WTC11 (cell line): ENCODE measurements at regions not wholly inside any gene's neighbourhood (a gene's known extent, or its start where the extent isn't known, plus 50 kb on each side); places are given as distances from the start of the nearest gene placed in this dataset.

Source experiments
- ATAC-seq: fragments of 200-7000 bp; cut with Tn5 transposase; 2 replicates; pipeline ENCODE4 v1.10.0; 2021; ENCODE audit warnings: mild to moderate bottlenecking, moderate library complexity
- CTCF ChIA-PET: fragments of 300-600 bp; sonication (Branson Sonifier 250); formaldehyde crosslinking; loops from one replicate; lab custom pipeline; 2021; ENCODE audit warnings: antibody characterized with exemption; lab: Charles Lee
- POLR2A ChIA-PET: fragments of 350-600 bp; sonication (Branson Sonifier 250); formaldehyde crosslinking; loops from one replicate; lab custom pipeline; 2021; ENCODE audit warnings: antibody characterized with exemption; lab: Charles Lee
- DNase-seq: peaks from one replicate; pipeline ENCODE4 v3.0.0; 2021; ENCODE audit warnings: low spot score
- H3K27ac Mint-ChIP-seq: 2 replicates; pipeline ENCODE4 v1.8.0; 2021; ENCODE audit warnings: mixed read lengths
- H3K27me3 Mint-ChIP-seq: 2 replicates; pipeline ENCODE4 v1.8.0; 2021; ENCODE audit warnings: low read depth, mild to moderate bottlenecking, moderate library complexity, mixed read lengths
- H3K36me3 Mint-ChIP-seq: 2 replicates; pipeline ENCODE4 v1.8.0; 2021; ENCODE audit warnings: mixed read lengths
- H3K4me1 Mint-ChIP-seq: 2 replicates; pipeline ENCODE4 v1.8.0; 2022; ENCODE audit warnings: mixed read lengths
- H3K4me3 Mint-ChIP-seq: 2 replicates; pipeline ENCODE4 v1.8.0; 2021; ENCODE audit warnings: mild to moderate bottlenecking, moderate library complexity, mixed read lengths
- H3K9me3 Mint-ChIP-seq: 2 replicates; pipeline ENCODE4 v1.8.0; 2021; ENCODE audit warnings: mixed read lengths
- ATF3 ChIP-seq: sonication (generic); formaldehyde crosslinking; conservative IDR thresholded peaks from 2 replicates; pipeline ENCODE4 v1.8.1; 2022; ENCODE audit warnings: mild to moderate bottlenecking, missing genetic modification reagents
- ATF6 ChIP-seq: sonication (generic); formaldehyde crosslinking; IDR thresholded peaks from 2 replicates; pipeline ENCODE4 v1.8.1; 2023; ENCODE audit warnings: mild to moderate bottlenecking, missing genetic modification reagents
- EMX1 ChIP-seq: fragments of 250-450 bp; sonication (Bioruptor Pico); IDR thresholded peaks from 2 replicates; pipeline ENCODE4 v1.8.0; 2021; ENCODE audit warnings: mild to moderate bottlenecking
- ESRRA ChIP-seq: sonication (generic); formaldehyde crosslinking; IDR thresholded peaks from 2 replicates; pipeline ENCODE4 v1.8.1; 2022; ENCODE audit warnings: mild to moderate bottlenecking, missing genetic modification reagents, borderline replicate concordance
- JUN ChIP-seq: sonication (generic); formaldehyde crosslinking; IDR thresholded peaks from 2 replicates; pipeline ENCODE4 v1.8.0; 2023; ENCODE audit warnings: mild to moderate bottlenecking, missing genetic modification reagents
- RORB ChIP-seq: fragments of 250-450 bp; sonication (Bioruptor Pico); IDR thresholded peaks from 2 replicates; pipeline ENCODE4 v1.9.0; 2021; ENCODE audit warnings: mild to moderate bottlenecking
- TCF7 ChIP-seq: sonication (generic); formaldehyde crosslinking; IDR thresholded peaks from 2 replicates; pipeline ENCODE4 v1.8.0; 2022; ENCODE audit warnings: mild to moderate bottlenecking, low read depth, missing genetic modification reagents, moderate library complexity
- ZNF416 ChIP-seq: fragments of 250-450 bp; sonication (Bioruptor Pico); IDR thresholded peaks from 2 replicates; pipeline ENCODE4 v1.9.0; 2021; ENCODE audit warnings: mild to moderate bottlenecking, inconsistent platforms
- ZSCAN18 ChIP-seq: fragments of 250-450 bp; sonication (Bioruptor Pico); IDR thresholded peaks from 2 replicates; pipeline ENCODE4 v2.1.2; 2022; ENCODE audit warnings: mild to moderate bottlenecking, moderate library complexity
- TF ChIP-seq, protein P1 (sequence below): sonication (generic); formaldehyde crosslinking; IDR thresholded peaks from 2 replicates; pipeline ENCODE4 v1.8.1; 2023; ENCODE audit warnings: mild to moderate bottlenecking, missing genetic modification reagents
- TF ChIP-seq, protein P2 (sequence below): sonication (generic); formaldehyde crosslinking; IDR thresholded peaks from 2 replicates; pipeline ENCODE4 v1.8.0; 2023; ENCODE audit warnings: missing genetic modification reagents
- TF ChIP-seq, protein P3 (sequence below): sonication (generic); formaldehyde crosslinking; conservative IDR thresholded peaks from 2 replicates; pipeline ENCODE4 v1.8.1; 2023; ENCODE audit warnings: mild to moderate bottlenecking, low read depth, missing genetic modification reagents, moderate library complexity

- TF ChIP-seq ATF6 (no peak), TCF7 (no peak), JUN (no peak), ZSCAN18 (no peak), RORB (CRISPR knock-in tag) (no peak)
- TF ChIP-seq, protein P1, sequence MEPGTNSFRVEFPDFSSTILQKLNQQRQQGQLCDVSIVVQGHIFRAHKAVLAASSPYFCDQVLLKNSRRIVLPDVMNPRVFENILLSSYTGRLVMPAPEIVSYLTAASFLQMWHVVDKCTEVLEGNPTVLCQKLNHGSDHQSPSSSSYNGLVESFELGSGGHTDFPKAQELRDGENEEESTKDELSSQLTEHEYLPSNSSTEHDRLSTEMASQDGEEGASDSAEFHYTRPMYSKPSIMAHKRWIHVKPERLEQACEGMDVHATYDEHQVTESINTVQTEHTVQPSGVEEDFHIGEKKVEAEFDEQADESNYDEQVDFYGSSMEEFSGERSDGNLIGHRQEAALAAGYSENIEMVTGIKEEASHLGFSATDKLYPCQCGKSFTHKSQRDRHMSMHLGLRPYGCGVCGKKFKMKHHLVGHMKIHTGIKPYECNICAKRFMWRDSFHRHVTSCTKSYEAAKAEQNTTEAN, result no peak
- TF ChIP-seq, all 79 proteins: peak for 0
Measured at GRCh38 chr14:40414386-40414785, 982.2 kb upstream of the FBXO33 start (continued).

DNA sequence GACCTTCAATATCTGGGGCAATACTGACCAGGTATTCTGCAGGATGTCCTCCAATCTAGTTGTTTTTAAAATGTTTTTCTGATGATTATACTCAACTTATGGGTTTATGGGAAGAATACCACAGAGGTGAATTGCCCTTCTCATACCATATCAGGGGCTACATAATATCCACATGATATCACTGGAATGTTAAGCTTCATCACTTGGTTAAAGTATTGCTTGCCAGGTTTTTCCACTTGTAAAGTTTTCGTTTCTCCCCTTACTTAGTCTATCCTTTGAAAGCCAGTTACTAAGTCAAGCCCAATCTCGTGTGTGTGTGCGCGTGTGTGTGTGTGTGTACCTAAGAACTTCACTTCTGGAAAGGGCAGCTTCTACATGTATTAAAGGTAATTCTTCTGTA lies 980.9 kb upstream of the FBXO33 start:
- Mint-ChIP-seq H3K4me1 (peaks cover 5% of the 10 kb centered on the region; the same call in 1 of the 2 replicates), H3K4me3 (no peak overlapping the region), H3K9me3 (peaks cover 23% of the 10 kb centered on the region), H3K27me3 (no peaks in the 10 kb centered on the region), H3K36me3 (peaks cover 18% of the 10 kb centered on the region), H3K27ac (no peak overlapping the region)
- no peak for ATAC-seq
- ChIA-PET CTCF (no interaction called here), POLR2A (no interaction called here)
- DNase-seq, result no peak
- TF ChIP-seq ATF3 (CRISPR knock-in tag), result no peak

DNA sequence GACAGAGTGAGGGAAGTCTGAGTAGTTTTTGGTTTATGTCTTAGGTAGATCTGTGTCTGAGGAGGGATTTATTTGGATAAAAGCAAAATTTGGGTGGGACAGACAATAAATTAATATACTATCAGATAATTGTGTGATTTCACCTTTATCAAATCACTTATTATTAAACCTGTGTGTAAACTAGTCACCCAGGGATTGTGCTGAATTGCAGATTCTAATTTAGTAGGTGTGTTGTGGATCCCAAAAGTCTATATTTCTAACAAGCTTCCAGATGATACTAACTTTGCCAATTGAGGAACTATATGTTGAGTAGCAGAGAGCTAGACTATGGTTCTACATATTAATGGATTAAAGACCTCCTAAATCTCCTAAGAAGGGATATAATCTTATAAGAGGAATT lies 978.5 kb upstream of the FBXO33 start:
- CTCF ChIA-PET, result no interaction called here
- Mint-ChIP-seq H3K4me3 (no peak overlapping the region), H3K9me3 (peaks cover 47% of the 10 kb centered on the region), H3K27me3 (no peaks in the 10 kb centered on the region), H3K4me1 (no peaks in the 10 kb centered on the region), H3K36me3 (peaks cover 42% of the 10 kb centered on the region), H3K27ac (no peak overlapping the region)
- DNase-seq (no peak), ATAC-seq (no peak)
- POLR2A ChIA-PET, result no interaction called here
- TF ChIP-seq, protein P1, result no peak
- TF ChIP-seq EMX1 (CRISPR knock-in tag) (no peak), ZNF416 (CRISPR knock-in tag) (no peak), ESRRA (CRISPR knock-in tag) (no peak)
- TF ChIP-seq, protein P2, sequence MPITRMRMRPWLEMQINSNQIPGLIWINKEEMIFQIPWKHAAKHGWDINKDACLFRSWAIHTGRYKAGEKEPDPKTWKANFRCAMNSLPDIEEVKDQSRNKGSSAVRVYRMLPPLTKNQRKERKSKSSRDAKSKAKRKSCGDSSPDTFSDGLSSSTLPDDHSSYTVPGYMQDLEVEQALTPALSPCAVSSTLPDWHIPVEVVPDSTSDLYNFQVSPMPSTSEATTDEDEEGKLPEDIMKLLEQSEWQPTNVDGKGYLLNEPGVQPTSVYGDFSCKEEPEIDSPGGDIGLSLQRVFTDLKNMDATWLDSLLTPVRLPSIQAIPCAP (CRISPR knock-in tag), result no peak
- TF ChIP-seq, protein P3, sequence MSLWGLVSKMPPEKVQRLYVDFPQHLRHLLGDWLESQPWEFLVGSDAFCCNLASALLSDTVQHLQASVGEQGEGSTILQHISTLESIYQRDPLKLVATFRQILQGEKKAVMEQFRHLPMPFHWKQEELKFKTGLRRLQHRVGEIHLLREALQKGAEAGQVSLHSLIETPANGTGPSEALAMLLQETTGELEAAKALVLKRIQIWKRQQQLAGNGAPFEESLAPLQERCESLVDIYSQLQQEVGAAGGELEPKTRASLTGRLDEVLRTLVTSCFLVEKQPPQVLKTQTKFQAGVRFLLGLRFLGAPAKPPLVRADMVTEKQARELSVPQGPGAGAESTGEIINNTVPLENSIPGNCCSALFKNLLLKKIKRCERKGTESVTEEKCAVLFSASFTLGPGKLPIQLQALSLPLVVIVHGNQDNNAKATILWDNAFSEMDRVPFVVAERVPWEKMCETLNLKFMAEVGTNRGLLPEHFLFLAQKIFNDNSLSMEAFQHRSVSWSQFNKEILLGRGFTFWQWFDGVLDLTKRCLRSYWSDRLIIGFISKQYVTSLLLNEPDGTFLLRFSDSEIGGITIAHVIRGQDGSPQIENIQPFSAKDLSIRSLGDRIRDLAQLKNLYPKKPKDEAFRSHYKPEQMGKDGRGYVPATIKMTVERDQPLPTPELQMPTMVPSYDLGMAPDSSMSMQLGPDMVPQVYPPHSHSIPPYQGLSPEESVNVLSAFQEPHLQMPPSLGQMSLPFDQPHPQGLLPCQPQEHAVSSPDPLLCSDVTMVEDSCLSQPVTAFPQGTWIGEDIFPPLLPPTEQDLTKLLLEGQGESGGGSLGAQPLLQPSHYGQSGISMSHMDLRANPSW, result no peak
